Osteoblast (primary cell): ENCODE measurements at regions not wholly inside any gene's neighbourhood (a gene's known extent, or its start where the extent isn't known, plus 50 kb on each side); places are given as distances from the start of the nearest gene placed in this dataset.
"Not testable (repeated sequence)": the region's sequence is repeated elsewhere in the genome, so short reads cannot be mapped to it uniquely, and the experiment has no call there.

ENCODE experiments used
- DNase-seq: peaks from one replicate; pipeline ENCODE4 v3.0.0; 2011; ENCODE audit warnings: low spot score, mixed read lengths; ENCODE audit not compliant: insufficient read length; ENCODE audit errors: missing footprints
- H2AFZ ChIP-seq: 2 replicates; pipeline ENCODE4 v1.6.0; 2011; ENCODE audit warnings: mild to moderate bottlenecking, low read length
- H3K27ac ChIP-seq: 2 replicates; pipeline ENCODE4 v1.5.1; 2011; ENCODE audit warnings: mild to moderate bottlenecking, low read depth, low read length, moderate library complexity
- H3K27me3 ChIP-seq: 2 replicates; pipeline ENCODE4 v1.6.0; 2012; ENCODE audit warnings: mild to moderate bottlenecking, control low read depth, inconsistent platforms, low read length, moderate library complexity; ENCODE audit not compliant: insufficient read depth
- H3K36me3 ChIP-seq: 2 replicates; pipeline ENCODE4 v1.5.1; 2011; ENCODE audit warnings: mild to moderate bottlenecking, low read length, control low read depth, moderate library complexity; ENCODE audit not compliant: insufficient read depth
- H3K4me1 ChIP-seq: 2 replicates; pipeline ENCODE4 v1.5.1; 2011; ENCODE audit warnings: mild to moderate bottlenecking, low read length, control low read depth, moderate library complexity; ENCODE audit not compliant: insufficient read depth
- H3K4me2 ChIP-seq: 2 replicates; pipeline ENCODE4 v1.6.0; 2011; ENCODE audit warnings: mild to moderate bottlenecking, low read length; ENCODE audit not compliant: insufficient read depth
- H3K4me3 ChIP-seq: fragments of 200-600 bp; sonication (generic); 3 replicates; pipeline ENCODE4 v1.5.1; 2012; ENCODE audit warnings: mild to moderate bottlenecking, low read length, inconsistent platforms; ENCODE audit not compliant: insufficient read depth
- H3K79me2 ChIP-seq: 2 replicates; pipeline ENCODE4 v1.6.0; 2012; ENCODE audit warnings: mild to moderate bottlenecking, low read length, control low read depth, inconsistent platforms; ENCODE audit not compliant: insufficient read depth
- H3K9me3 ChIP-seq: 2 replicates; pipeline ENCODE4 v1.5.1; 2011; ENCODE audit warnings: low read depth, low read length, control low read depth
- H4K20me1 ChIP-seq: 2 replicates; pipeline ENCODE4 v1.6.0; 2012; ENCODE audit warnings: mild to moderate bottlenecking, low read length, control low read depth; ENCODE audit not compliant: insufficient read depth
- TF ChIP-seq, protein P1 (sequence below): IDR thresholded peaks from 2 replicates; pipeline ENCODE4 v1.5.1; 2011; ENCODE audit warnings: mild to moderate bottlenecking, low read depth, low read length, moderate library complexity; ENCODE audit errors: extremely low read depth

DNA sequence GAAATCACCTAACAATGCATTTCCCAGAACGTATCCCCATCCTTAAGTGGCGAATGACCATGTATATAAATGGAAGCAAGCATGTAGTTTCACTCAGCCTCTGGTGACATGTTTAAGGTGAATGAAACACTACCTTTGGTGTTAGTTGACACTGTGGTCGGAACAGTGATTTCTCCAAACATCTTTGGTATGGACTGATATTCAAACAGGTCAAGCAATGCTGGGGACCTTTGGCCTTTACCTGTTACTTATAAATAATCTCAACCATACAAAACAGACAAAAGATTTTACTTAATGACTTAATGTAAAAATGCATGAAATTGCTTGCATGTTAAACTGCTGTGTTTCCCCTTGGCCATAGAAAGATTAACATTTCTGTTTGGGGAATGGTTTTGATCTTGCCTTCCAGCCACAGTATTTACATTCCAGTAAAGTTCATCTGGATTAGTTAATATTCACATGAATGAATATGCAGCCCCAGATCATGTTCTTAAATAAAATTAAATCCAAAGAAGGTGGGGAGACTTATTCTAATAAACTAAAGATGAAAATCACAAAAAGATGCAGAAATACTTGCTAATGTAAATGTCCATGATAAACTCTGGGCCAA is 74.4 kb upstream of the HES1 start:
- Histone ChIP-seq H3K27me3 (no peaks in the 10 kb centered on the region), H4K20me1 (no peaks in the 10 kb centered on the region), H3K4me2 (no peak overlapping the region), H3K36me3 (no peaks in the 10 kb centered on the region), H3K79me2 (no peaks in the 10 kb centered on the region), H3K27ac (no peak overlapping the region), H3K9me3 (no peaks in the 10 kb centered on the region), H3K4me3 (no peak overlapping the region), H3K4me1 (no peaks in the 10 kb centered on the region), H2AFZ (no peak overlapping the region)
- TF ChIP-seq, protein P1, sequence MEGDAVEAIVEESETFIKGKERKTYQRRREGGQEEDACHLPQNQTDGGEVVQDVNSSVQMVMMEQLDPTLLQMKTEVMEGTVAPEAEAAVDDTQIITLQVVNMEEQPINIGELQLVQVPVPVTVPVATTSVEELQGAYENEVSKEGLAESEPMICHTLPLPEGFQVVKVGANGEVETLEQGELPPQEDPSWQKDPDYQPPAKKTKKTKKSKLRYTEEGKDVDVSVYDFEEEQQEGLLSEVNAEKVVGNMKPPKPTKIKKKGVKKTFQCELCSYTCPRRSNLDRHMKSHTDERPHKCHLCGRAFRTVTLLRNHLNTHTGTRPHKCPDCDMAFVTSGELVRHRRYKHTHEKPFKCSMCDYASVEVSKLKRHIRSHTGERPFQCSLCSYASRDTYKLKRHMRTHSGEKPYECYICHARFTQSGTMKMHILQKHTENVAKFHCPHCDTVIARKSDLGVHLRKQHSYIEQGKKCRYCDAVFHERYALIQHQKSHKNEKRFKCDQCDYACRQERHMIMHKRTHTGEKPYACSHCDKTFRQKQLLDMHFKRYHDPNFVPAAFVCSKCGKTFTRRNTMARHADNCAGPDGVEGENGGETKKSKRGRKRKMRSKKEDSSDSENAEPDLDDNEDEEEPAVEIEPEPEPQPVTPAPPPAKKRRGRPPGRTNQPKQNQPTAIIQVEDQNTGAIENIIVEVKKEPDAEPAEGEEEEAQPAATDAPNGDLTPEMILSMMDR = no peak
- no peak for DNase-seq

DNA sequence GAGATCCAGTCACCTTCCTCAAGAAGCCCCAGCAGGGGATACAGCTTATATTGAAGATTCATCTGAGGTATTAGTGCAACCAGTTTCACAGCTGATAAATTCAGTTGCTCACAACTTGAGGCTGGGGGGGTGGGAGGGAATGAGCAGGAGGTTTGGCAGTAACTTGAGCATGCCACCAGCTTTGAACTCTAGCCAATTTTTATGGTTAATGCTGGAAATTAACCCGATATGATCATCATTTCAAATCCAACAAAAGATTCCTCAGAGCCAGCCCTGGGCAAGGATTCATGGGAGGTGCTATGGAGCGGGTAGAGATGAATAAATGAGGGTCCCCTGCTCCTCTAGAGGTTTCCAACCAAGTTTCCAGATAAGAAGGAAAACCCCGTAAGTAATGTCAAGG is 73.1 kb upstream of the HES1 start:
- Histone ChIP-seq H3K9me3 (peaks cover 3% of the 10 kb centered on the region), H3K4me3 (no peak overlapping the region), H3K4me2 (no peak overlapping the region), H2AFZ (no peak overlapping the region), H3K27me3 (no peaks in the 10 kb centered on the region), H3K27ac (no peak overlapping the region), H3K4me1 (no peaks in the 10 kb centered on the region), H3K36me3 (no peaks in the 10 kb centered on the region), H3K79me2 (no peaks in the 10 kb centered on the region), H4K20me1 (no peaks in the 10 kb centered on the region)
- TF ChIP-seq, protein P1 = no peak
- no peak for DNase-seq

DNA sequence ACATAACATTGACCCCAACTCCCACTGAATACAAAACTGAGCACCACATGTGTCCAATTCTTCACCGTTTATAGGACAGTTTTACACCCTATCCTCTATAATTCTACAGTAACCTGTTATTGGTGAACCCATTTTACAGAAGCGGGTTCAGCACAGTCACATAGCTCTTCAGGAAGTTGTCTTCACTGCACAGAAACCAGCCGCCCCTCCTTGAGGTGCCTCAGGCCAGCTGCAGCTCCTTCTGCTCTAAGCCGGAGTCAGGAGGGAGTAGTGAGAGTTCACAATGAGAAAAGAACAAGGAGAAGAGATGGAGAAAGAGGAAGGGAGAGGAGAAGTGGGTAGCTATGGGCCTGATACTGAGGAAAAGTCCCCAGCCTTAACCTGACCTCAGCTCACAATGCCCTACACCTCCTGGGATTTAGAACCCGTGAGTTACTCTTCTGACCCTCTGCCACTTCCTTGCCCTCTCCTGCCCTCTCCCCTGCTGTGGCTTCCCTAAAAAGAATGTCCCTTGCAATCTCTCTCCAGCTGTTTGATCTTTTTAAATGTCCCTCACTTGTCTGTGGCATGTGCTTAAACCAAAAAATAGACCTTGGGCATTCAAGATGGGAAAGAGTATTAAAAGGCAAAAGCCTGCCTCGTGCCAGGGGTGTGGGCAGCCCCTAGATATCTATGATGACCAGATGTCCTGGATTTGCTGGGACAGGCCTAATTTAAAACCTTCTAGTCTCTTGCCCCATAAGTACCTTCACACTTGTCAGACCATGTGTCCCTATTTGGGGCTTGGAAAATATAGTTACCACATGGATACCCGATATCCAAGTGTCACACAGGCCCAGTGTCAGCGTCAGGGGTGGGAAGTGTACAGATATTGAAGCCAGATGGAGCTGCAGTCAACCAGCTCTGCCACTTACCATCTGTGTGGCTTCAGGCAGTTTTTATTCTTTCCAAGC is 71.3 kb upstream of the HES1 start:
- no peaks in the 10 kb centered on the region for H3K79me2 ChIP-seq
- H2AFZ ChIP-seq = no peak overlapping the region
- H3K9me3 ChIP-seq = peaks cover 3% of the 10 kb centered on the region
- H3K4me3 ChIP-seq = no peak overlapping the region
- no peaks in the 10 kb centered on the region for H3K27me3 ChIP-seq
- DNase-seq = no peak
- H3K4me2 ChIP-seq = no peak overlapping the region
- no peaks in the 10 kb centered on the region for H4K20me1 ChIP-seq
- H3K27ac ChIP-seq = no peak overlapping the region
- no peaks in the 10 kb centered on the region for H3K4me1 ChIP-seq
- H3K36me3 ChIP-seq = no peaks in the 10 kb centered on the region
- TF ChIP-seq, protein P1 = no peak

DNA sequence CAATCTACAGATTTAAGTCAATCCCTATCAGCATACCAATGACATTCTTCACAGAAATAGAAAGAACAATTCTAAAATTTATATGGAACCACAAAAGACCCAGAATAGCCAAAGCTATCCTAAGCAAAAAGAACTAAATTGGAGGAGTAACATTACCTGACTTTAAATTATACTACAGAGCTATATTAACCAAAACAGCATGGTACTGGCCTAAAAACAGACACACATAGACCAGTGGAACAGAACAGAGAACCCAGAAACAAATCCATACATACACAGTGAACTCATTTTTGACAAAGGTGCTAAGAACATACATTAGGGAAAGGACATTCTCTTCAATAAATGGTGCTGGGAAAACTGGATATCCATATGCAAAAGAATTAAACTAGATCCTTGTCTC is 68.6 kb upstream of the HES1 start:
- H3K4me2 ChIP-seq, H2AFZ ChIP-seq, H3K27ac ChIP-seq, H3K9me3 ChIP-seq, H3K79me2 ChIP-seq, H3K4me1 ChIP-seq, H3K4me3 ChIP-seq, H4K20me1 ChIP-seq, H3K27me3 ChIP-seq, H3K36me3 ChIP-seq, DNase-seq: not testable (repeated sequence)
